Ovary (tissue), 7 donors: ENCODE measurements at regions not wholly inside any gene's neighbourhood (a gene's known extent, or its start where the extent isn't known, plus 50 kb on each side); places are given as distances from the start of the nearest gene placed in this dataset.

ENCODE experiments used
- DNase-seq, 5 donors: peaks; one replicate each; pipeline ENCODE4 v3.0.0-alpha.2; 2019 to 2020
- H3K27ac ChIP-seq, 2 donors: fragments of 200-600 bp; one replicate each; pipeline versions ENCODE4 v1.5.1 to v1.8.0; 2019 to 2022
- H3K27me3 ChIP-seq: fragments of 200-600 bp; one replicate; pipeline ENCODE4 v1.8.0; 2022
- H3K36me3 ChIP-seq: fragments of 200-600 bp; sonication (generic); one replicate; pipeline ENCODE4 v1.5.1; 2019
- H3K4me1 ChIP-seq: one replicate; pipeline ENCODE4 v1.8.1; 2013; ENCODE audit warnings: mild to moderate bottlenecking, moderate library complexity; ENCODE audit not compliant: insufficient read depth
- H3K4me3 ChIP-seq: fragments of 200-600 bp; sonication (generic); one replicate; pipeline ENCODE4 v1.5.1; 2017
- H3K9me3 ChIP-seq, 2 donors: fragments of 200-600 bp in 1 of 2; sonication (generic) in 1 of 2; one replicate each; pipeline versions ENCODE4 v1.5.1 to v1.8.1; 2013 to 2019; ENCODE audit warnings: mild to moderate bottlenecking in 1 of 2, moderate library complexity in 1 of 2
- CTCF ChIP-seq, 3 donors: fragments of 450-650 bp in 2 of 3; fragments of 200-600 bp in 1 of 3; IDR thresholded peaks; one replicate each; pipeline versions ENCODE4 v1.5.1 to v1.8.0; 2016 to 2022; ENCODE audit warnings: antibody characterized with exemption in 3 of 3, mild to moderate bottlenecking in 1 of 3
- EP300 ChIP-seq: sonication (generic); formaldehyde crosslinking; IDR thresholded peaks from one replicate; pipeline ENCODE4 v1.6.1; 2017; ENCODE audit warnings: antibody characterized with exemption
- POLR2A ChIP-seq: fragments of 450-650 bp; IDR thresholded peaks from one replicate; pipeline ENCODE4 v1.6.1; 2017; ENCODE audit warnings: antibody characterized with exemption, mild to moderate bottlenecking, moderate library complexity
- WGBS, 3 donors: extraction: QIAGEN DNeasy Blood & Tissue Kit in 1 of 3; methylation state at CpG; one replicate each; pipeline versions ENCODE4 v1.1.5 to v1.1.7; 2013 to 2017; 5-methylcytosine and 5-hydroxymethylcytosine counted together
- intact Hi-C, 4 donors: fragments of 100-400 bp; cut with DNase I; formaldehyde crosslinking; loops; one replicate each; pipeline versions ENCODE4 v1.11.0 to v1.15.1; 2022 to 2023
- donor health status: DM: no; HTN: no; CAD: no; lungs with moderate emphysema.
- donor health status: DM: no; HTN: no; CAD: no.
- donor health status: Bipolar disorder and iron deficiency.
- donor health status: DM: no; HTN: no; CAD: no.
- donor health status: DM: yes; HTN: yes; CAD: no.

GRCh38 chr5:82348784-82349425 lies 70.8 kb upstream of the RPS23 start:
- intact Hi-C loops, result no loop called here
- DNase-seq, result no peak
- no peaks in the 10 kb centered on the region for H3K27me3 ChIP-seq
- H3K4me3 ChIP-seq, result no peak overlapping the region
- no peaks in the 10 kb centered on the region for H3K9me3 ChIP-seq
- H3K27ac ChIP-seq, result no peak overlapping the region
- peaks cover 4% of the 10 kb centered on the region for H3K4me1 ChIP-seq
- no peaks in the 10 kb centered on the region for H3K36me3 ChIP-seq
- 57 to 64% (median 61%) methylated on average over 4 of the region's 4 CpGs for WGBS, 3 donors
- TF ChIP-seq EP300 (no peak), POLR2A (no peak), CTCF (IDR thresholded peaks at IDR 0.05) (no peak)

- H3K36me3 ChIP-seq, result no peaks in the 10 kb centered on the region
- WGBS, 3 donors, result 11 to 20% (median 16%) methylated on average over 12 of the region's 12 CpGs
- intact Hi-C loops, result no loop called here
- peak overlapping the region in 1 of 2 donors; percentile 46 for H3K27ac ChIP-seq
- DNase-seq, result peak; percentile 21 to 43 (median 28)
- TF ChIP-seq CTCF (IDR thresholded peaks at IDR 0.05) (no peak), POLR2A (no peak), EP300 (no peak)
- H3K9me3 ChIP-seq, result no peaks in the 10 kb centered on the region
- H3K27me3 ChIP-seq, result no peaks in the 10 kb centered on the region
- H3K4me1 ChIP-seq, result peaks cover 4% of the 10 kb centered on the region
- no peak overlapping the region for H3K4me3 ChIP-seq
Measured at GRCh38 chr5:82347201-82347865, 69.2 kb upstream of the RPS23 start.

GRCh38 chr5:82346399-82347165 lies 68.4 kb upstream of the RPS23 start:
- WGBS, 3 donors, result 68 to 82% (median 72%) methylated on average over 10 of the region's 10 CpGs
- no peak for DNase-seq
- Histone ChIP-seq H3K36me3 (no peaks in the 10 kb centered on the region), H3K4me1 (peaks cover 4% of the 10 kb centered on the region), H3K27ac (peak overlapping the region in 1 of 2 donors; percentile 46), H3K9me3 (no peaks in the 10 kb centered on the region), H3K4me3 (no peak overlapping the region), H3K27me3 (no peaks in the 10 kb centered on the region)
- TF ChIP-seq CTCF (IDR thresholded peaks at IDR 0.05), result no peak
- intact Hi-C loops, result no loop called here

GRCh38 chr5:82345108-82345507 lies 67.0 kb upstream of the RPS23 start:
- TF ChIP-seq CTCF (IDR thresholded peaks at IDR 0.05) (no peak), POLR2A (no peak), EP300 (no peak)
- Histone ChIP-seq H3K4me3 (no peak overlapping the region), H3K9me3 (no peaks in the 10 kb centered on the region), H3K4me1 (peaks cover 4% of the 10 kb centered on the region), H3K27ac (no peak overlapping the region), H3K36me3 (no peaks in the 10 kb centered on the region), H3K27me3 (no peaks in the 10 kb centered on the region)
- WGBS, 3 donors, result 90% methylated on average over 3 of the region's 3 CpGs
- intact Hi-C loops, result no loop called here
- DNase-seq, result no peak
